HG03565 (cell line): ENCODE measurements at regions not wholly inside any gene's neighbourhood (a gene's known extent, or its start where the extent isn't known, plus 50 kb on each side); places are given as distances from the start of the nearest gene placed in this dataset.
"Not testable (repeated sequence)": the region's sequence is repeated elsewhere in the genome, so short reads cannot be mapped to it uniquely, and the experiment has no call there.

Experiments used
- ATAC-seq: cut with Tn5 transposase; IDR thresholded peaks from one replicate; pipeline ENCODE4 v1.9.1; 2021; ENCODE audit warnings: mild to moderate bottlenecking, moderate library complexity; ENCODE audit not compliant: unreplicated experiment

- ATAC-seq, result no peak
Observed at GRCh38 chr6:92962846-92963245, 456.5 kb downstream of the EPHA7 start.

GRCh38 chr6:92952111-92952510 lies 467.2 kb downstream of the EPHA7 start:
- not testable (repeated sequence) for ATAC-seq

DNA sequence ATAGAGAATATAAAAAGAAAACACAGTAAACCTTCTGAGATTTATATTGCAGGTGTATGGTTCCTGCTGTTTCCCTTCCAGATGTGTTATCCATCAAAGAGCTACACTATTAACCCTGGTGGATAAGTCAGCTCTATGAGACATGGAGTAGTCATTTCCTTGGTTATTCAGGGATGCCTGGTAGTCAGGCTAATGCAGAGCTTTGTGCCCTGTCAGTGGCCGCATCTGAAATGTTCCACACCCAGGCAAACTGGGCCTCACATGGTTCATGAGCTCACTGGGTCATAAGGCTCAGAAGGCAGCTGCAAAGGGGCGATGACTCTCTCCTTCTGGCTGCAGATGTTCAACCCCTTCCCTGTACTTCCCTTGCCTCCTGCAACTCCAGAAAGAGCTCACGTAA lies 473.6 kb downstream of the EPHA7 start:
- no peak for ATAC-seq

GRCh38 chr6:92944132-92944531 lies 475.2 kb downstream of the EPHA7 start:
- no peak for ATAC-seq

GRCh38 chr6:92942549-92942948 lies 476.8 kb downstream of the EPHA7 start:
- no peak for ATAC-seq

- no peak for ATAC-seq
Observed at GRCh38 chr6:92934625-92935024, 484.7 kb downstream of the EPHA7 start.

DNA sequence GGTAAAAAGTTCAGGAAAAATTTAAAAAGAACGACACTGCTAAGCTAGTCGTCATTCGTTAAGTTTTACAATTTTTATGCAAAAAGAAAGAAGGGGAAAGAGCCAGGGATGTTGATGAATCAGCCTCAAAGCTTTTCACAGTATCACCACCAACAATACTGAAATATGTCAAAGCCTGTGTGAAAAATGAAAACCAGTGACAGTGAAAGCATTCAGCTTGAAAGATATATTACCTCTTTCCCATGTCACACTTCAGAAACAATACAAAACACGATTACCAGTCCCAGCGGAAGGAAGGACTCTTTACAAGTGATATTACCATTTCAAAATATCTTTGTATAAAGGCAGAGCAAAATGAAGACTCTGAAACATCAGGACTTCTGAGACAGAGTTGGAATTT lies 489.2 kb downstream of the EPHA7 start:
- no peak for ATAC-seq

GRCh38 chr6:92922216-92922806 lies 497.0 kb downstream of the EPHA7 start:
- no peak for ATAC-seq

DNA sequence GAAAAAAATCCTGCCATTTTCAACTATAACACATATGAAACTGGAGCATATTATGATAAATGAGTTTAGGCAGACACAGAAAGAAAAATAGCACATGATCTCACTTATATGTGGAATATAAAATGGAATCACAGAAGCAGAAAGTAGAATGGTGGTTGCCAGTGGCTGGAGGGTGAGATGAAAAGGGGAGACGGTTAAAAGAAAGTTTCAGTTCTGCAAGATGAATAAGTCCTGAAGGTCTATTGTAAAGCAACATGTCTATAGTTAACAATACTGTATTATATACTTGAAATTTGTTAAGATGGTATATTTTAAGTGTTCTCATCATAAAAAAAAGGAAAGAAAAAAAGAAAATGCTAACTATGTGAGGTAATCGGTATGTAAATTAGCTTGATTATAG lies 503.9 kb downstream of the EPHA7 start:
- ATAC-seq, result no peak

DNA sequence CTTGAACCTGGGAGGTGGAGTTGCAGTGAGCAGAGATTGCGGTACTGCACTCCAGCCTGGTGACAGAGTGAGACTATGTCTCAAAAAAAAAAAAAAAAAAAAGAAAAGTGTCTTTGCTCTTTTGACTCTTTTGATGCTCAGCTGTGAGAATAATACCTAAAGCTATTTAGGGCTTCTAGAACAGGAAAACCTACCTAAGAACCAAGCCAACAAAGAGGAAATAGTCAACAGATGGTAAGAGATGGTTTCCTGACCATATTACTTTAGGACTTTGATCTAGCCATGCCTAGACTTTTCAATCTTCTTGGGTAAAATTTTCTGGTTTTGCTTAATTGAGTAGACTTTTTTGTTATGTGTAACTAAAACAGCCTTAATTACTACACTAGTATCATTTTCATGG lies 508.1 kb downstream of the EPHA7 start:
- ATAC-seq, result no peak

DNA sequence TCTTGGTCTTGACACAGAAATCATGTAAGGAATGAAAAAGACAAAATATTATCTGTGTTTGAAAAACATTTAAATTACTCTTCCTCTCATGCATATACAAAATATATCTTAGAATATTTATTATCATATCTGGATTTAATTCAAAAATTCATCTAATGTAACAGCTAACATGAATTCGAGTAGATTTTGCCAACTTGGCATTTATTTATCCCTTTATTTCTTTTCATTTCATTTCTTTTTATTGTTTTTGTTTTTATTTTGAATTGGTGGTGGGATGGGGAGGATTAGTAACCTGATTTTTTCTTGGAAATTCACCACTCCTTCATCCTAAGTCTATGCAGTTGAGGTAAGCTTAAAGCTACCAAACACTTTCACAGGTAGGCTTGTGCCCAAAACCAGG lies 508.7 kb downstream of the EPHA7 start:
- ATAC-seq, result no peak

DNA sequence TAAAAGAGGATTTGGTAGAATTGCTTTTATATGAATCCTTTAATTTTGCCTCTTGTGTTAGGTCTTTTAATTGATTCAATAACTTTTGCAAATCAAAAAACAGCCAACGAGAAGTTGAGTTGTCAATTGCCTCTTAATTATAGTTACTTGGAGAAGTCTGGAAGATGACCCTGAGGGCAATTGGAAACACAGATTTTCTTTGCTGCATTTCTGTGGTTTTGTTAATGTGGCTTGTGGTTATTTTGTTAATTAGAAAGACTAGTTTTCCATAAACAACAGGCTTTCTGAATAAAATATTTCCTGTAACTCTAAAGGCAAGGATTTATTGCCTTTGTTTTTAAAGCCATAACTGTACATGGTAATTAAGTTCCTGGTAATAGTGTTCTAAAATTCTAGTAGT lies 513.0 kb downstream of the EPHA7 start:
- ATAC-seq, result no peak

DNA sequence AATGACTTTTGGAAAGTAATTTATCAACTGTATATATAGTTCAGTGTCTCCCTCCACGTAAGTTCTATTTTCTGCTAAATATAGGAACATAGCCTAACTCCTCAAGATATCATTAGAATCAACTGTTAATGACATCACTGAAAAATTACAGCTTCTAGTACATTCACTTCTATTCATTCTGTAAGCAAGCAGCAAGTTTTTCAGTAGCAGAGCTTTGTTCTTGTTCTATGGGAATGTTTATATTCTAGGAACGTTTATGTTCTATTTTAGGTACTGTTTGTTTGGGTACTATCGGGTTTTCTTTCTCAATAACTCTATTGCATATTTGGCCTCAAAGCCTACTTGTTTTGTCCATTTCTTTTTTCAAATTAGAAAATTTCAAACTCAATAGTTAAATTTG lies 525.6 kb downstream of the EPHA7 start:
- no peak for ATAC-seq

GRCh38 chr6:92892626-92893170 lies 526.7 kb downstream of the EPHA7 start:
- ATAC-seq, result no peak

- ATAC-seq, result no peak
Observed at GRCh38 chr6:92888316-92888715, 531.0 kb downstream of the EPHA7 start.

DNA sequence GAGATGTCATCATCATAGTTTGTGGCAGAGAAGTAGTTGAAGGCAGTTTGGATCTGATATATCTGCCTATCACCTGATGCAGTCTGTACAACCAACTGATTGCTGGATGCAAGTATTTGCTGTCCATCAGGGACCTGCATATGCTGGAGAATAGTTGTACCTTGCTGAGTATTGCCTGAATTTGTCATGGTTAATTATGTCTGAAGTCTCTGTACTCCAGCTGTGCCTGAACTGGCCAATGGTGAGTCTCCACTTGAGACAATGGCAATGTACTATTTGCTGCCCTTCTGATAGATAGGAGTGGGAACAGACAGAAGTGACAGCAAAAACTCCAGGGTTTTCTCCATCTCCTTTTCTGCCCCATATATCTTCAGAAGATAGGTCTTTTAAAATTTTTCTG lies 531.5 kb downstream of the EPHA7 start:
- ATAC-seq, result no peak

DNA sequence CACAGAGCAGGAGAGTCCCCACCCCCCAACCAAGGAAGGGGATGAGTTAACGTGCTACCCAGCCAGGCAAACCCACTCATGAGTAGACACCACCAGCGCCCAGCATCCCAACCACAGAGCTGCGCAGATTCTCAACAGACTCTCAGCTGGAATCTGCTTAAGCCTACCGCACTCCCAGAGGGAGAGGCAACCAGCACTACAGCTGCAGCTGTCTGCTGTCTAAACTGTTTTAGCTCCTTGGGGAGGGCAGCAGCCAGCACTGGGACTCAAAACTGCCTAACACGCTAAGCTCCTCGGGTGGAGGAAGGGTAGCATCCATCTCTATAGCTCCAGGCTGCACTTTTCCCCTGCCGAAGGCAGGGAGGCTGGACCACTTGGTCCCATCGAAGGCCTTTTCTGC lies 539.8 kb downstream of the EPHA7 start:
- ATAC-seq, result no peak

DNA sequence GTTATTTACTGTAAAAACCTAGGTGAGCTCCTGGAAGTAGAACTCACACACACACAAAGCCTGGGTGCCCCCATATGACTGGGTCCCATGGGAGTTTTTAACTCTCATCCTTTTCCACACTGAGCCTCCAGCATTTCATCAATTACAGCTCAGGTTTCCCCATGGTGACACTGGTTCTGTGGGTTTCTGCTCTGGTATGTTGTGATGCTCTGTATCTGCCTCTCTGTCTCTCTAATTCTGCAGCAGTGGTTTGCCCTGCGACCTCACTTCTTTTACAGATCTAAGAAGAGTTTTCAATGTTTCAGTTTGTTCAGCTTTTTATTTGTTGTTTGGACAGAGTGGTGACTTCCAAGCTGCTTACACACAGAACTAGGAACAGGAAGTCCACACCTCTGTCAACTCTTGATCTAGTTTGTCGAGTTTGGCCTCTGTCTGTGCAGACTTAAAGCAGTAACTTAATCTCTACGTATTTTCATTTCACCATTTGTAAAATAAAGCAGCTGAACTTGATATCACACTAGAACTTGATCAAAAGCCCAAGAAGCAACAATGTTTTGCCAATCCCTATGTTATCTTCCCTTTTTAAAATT lies 554.3 kb downstream of the EPHA7 start:
- no peak for ATAC-seq

GRCh38 chr6:92849636-92850035 lies 569.7 kb downstream of the EPHA7 start:
- ATAC-seq, result no peak

GRCh38 chr6:92848901-92849300 lies 570.5 kb downstream of the EPHA7 start:
- ATAC-seq, result no peak

- no peak for ATAC-seq
Observed at GRCh38 chr6:92848459-92848858, 570.9 kb downstream of the EPHA7 start.

- ATAC-seq, result no peak
Observed at GRCh38 chr6:92847988-92848387, 571.4 kb downstream of the EPHA7 start.
